ENCODE measurements at regions not wholly inside any gene's neighbourhood (a gene's known extent, or its start where the extent isn't known, plus 50 kb on each side); places are given as distances from the start of the nearest gene placed in this dataset.

GRCh38 chr5:165185716-165186115 lies 1680.3 kb downstream of the MAT2B start:
- no peaks in the 10 kb centered on the region for H3K36me3 ChIP-seq (replicated peaks in 1 of 2; ENCODE audit: control insufficient read depth in 1 of 2, insufficient read depth in 2 of 2, low read length in 2 of 2)
- H3K4me3 ChIP-seq (replicated peaks in 1 of 3; ENCODE audit: low read depth in 2 of 3, low read length in 3 of 3), result peak overlapping the region in 1 of 3 experiments; percentile 5
- peaks cover 38% of the 10 kb centered on the region for H3K4me1 Mint-ChIP-seq
- H3K36me3 Mint-ChIP-seq, result peaks cover 5 to 9% of the 10 kb centered on the region in 2 donors
- H2AFZ ChIP-seq (ENCODE audit: insufficient read depth, low read depth, low read length, poor library complexity, severe bottlenecking), result no peak overlapping the region
- TF ChIP-seq CTCF (IDR thresholded peaks at IDR 0.05), result no peak
- WGBS (ENCODE audit: insufficient coverage), result no CpG with 5 or more reads among the region's 2 CpGs
- no peaks in the 10 kb centered on the region for H4K20me1 ChIP-seq (ENCODE audit: insufficient read depth, low read length)
- peak in 2 of 3 donors; percentile 24 to 41 for DNase-seq
- no peaks in the 10 kb centered on the region for H3K27me3 Mint-ChIP-seq (ENCODE audit: low read depth in 3 of 3)
- no peak overlapping the region for H3K9ac ChIP-seq (ENCODE audit: insufficient read depth, low read length, poor library complexity, severe bottlenecking)
- peak overlapping the region; percentile 23 for H3K4me2 ChIP-seq (replicated peaks; ENCODE audit: extremely low read depth, low read length, poor library complexity, severe bottlenecking)
- peaks cover 24 to 40% (median 34%) of the 10 kb centered on the region in 7 donors for H3K9me3 Mint-ChIP-seq
- H3K27me3 ChIP-seq (ENCODE audit: control insufficient read depth in 2 of 2, insufficient read depth in 2 of 2, low read length in 2 of 2), result no peaks in the 10 kb centered on the region
- H3K4me3 Mint-ChIP-seq, result no peak overlapping the region
- H3K27ac ChIP-seq (ENCODE audit: low read depth in 1 of 2, low read length in 2 of 2), result peak overlapping the region in 1 of 2 donors; percentile 65
- intact Hi-C loops (cut with micrococcal nuclease), result loop anchor here in 1 of 2 donors (10.0 kb wide), 1 partner anchor 51 kb away; no protein-coding TSS in a partner anchor
- H3K4me1 ChIP-seq (ENCODE audit: control insufficient read depth in 1 of 2, insufficient read depth in 2 of 2, low read length in 2 of 2), result peaks cover 39 to 55% of the 10 kb centered on the region in 2 donors
- H3K27ac Mint-ChIP-seq, result peak overlapping the region; percentile 52 to 88 (median 79)
- H3K79me2 ChIP-seq (ENCODE audit: insufficient read depth, low read length), result no peaks in the 10 kb centered on the region
- H3K9me3 ChIP-seq (replicated peaks in 1 of 2; ENCODE audit: control insufficient read depth in 1 of 2, insufficient read depth in 1 of 2, low read length in 2 of 2), result peaks cover 17 to 20% of the 10 kb centered on the region in 2 donors

- H3K9me3 ChIP-seq (replicated peaks in 1 of 2; ENCODE audit: control insufficient read depth in 1 of 2, insufficient read depth in 1 of 2, low read length in 2 of 2), result peaks cover 14 to 17% of the 10 kb centered on the region in 2 donors
- H3K4me1 ChIP-seq (ENCODE audit: control insufficient read depth in 1 of 2, insufficient read depth in 2 of 2, low read length in 2 of 2), result peaks cover 42 to 56% of the 10 kb centered on the region in 2 donors
- H3K4me2 ChIP-seq (replicated peaks; ENCODE audit: extremely low read depth, low read length, poor library complexity, severe bottlenecking), result peak overlapping the region; percentile 68
- Mint-ChIP-seq H3K27me3 (ENCODE audit: low read depth in 3 of 3) (no peaks in the 10 kb centered on the region), H3K4me3 (no peak overlapping the region), H3K27ac (peak overlapping the region in 6 of 7 donors; percentile 82 to 97 (median 96)), H3K4me1 (peaks cover 41% of the 10 kb centered on the region), H3K36me3 (peaks cover 4 to 9% of the 10 kb centered on the region in 2 donors), H3K9me3 (peaks cover 16 to 27% (median 19%) of the 10 kb centered on the region in 7 donors)
- no peaks in the 10 kb centered on the region for H3K79me2 ChIP-seq (ENCODE audit: insufficient read depth, low read length)
- H3K4me3 ChIP-seq (replicated peaks in 1 of 3; ENCODE audit: low read depth in 2 of 3, low read length in 3 of 3), result peak overlapping the region in 1 of 3 experiments; percentile 57
- no peaks in the 10 kb centered on the region for H4K20me1 ChIP-seq (ENCODE audit: insufficient read depth, low read length)
- no peaks in the 10 kb centered on the region for H3K36me3 ChIP-seq (replicated peaks in 1 of 2; ENCODE audit: control insufficient read depth in 1 of 2, insufficient read depth in 2 of 2, low read length in 2 of 2)
- peak overlapping the region in 1 of 2 donors; percentile 86 for H3K27ac ChIP-seq (ENCODE audit: low read depth in 1 of 2, low read length in 2 of 2)
- TF ChIP-seq CTCF (IDR thresholded peaks at IDR 0.05), result no peak
- DNase-seq, result peak in 2 of 3 donors; percentile 12 to 38
- H2AFZ ChIP-seq (ENCODE audit: insufficient read depth, low read depth, low read length, poor library complexity, severe bottlenecking), result no peak overlapping the region
- H3K9ac ChIP-seq (ENCODE audit: insufficient read depth, low read length, poor library complexity, severe bottlenecking), result no peak overlapping the region
- intact Hi-C loops (cut with micrococcal nuclease), result loop anchor here in 1 of 2 donors (10.0 kb wide), 1 partner anchor 53 kb away; no protein-coding TSS in a partner anchor
- H3K27me3 ChIP-seq (ENCODE audit: control insufficient read depth in 2 of 2, insufficient read depth in 2 of 2, low read length in 2 of 2), result no peaks in the 10 kb centered on the region
Observed at GRCh38 chr5:165187815-165188214, 1682.4 kb downstream of the MAT2B start.

All from CD14-positive monocyte (primary cell).